ENCODE measurements at regions not wholly inside any gene's neighbourhood (a gene's known extent, or its start where the extent isn't known, plus 50 kb on each side); places are given as distances from the start of the nearest gene placed in this dataset.
"Not testable (repeated sequence)": the region's sequence is repeated elsewhere in the genome, so short reads cannot be mapped to it uniquely, and the experiment has no call there.

- DNase-seq: peak; percentile 0
These were observed 2965.7 kb downstream of the RPIA start for GRCh38 chr2:91657193-91657592.

GRCh38 chr2:91658336-91658735 lies 2966.9 kb downstream of the RPIA start:
- not testable (repeated sequence) for DNase-seq

- not testable (repeated sequence) for DNase-seq
These were observed 2967.9 kb downstream of the RPIA start for GRCh38 chr2:91659189-91659916.

- peak; percentile 20 for DNase-seq
These were observed 2968.4 kb downstream of the RPIA start for GRCh38 chr2:91659917-91660275.

- DNase-seq: not testable (repeated sequence)
These were observed 2975.9 kb downstream of the RPIA start for GRCh38 chr2:91667341-91667740.

- not testable (repeated sequence) for DNase-seq
These were observed 2994.1 kb downstream of the RPIA start for GRCh38 chr2:91685541-91685940.

GRCh38 chr2:91686046-91686445 lies 2994.6 kb downstream of the RPIA start:
- DNase-seq: not testable (repeated sequence)

All from renal pelvis (tissue), 1 donor.